OCI-LY1 (cell line): ENCODE measurements at regions not wholly inside any gene's neighbourhood (a gene's known extent, or its start where the extent isn't known, plus 50 kb on each side); places are given as distances from the start of the nearest gene placed in this dataset.

Source experiments
- H2AFZ ChIP-seq: fragments of 200-600 bp; sonication (generic), shearing (Covaris generic); 2 replicates; pipeline ENCODE4 v1.6.0; 2014; ENCODE audit warnings: antibody characterized with exemption, mild to moderate bottlenecking, low read length
- H3F3A ChIP-seq: fragments of 200-600 bp; sonication (generic), shearing (Covaris generic); 2 replicates; pipeline ENCODE4 v1.6.0; 2014; ENCODE audit warnings: mild to moderate bottlenecking, antibody characterized with exemption, low read length, moderate library complexity; ENCODE audit not compliant: insufficient read depth
- H3K27ac ChIP-seq: fragments of 200-600 bp; sonication (generic); 2 replicates; pipeline ENCODE4 v1.5.1; 2014; ENCODE audit warnings: low read length, mixed run types, mild to moderate bottlenecking, low read depth; ENCODE audit not compliant: poor library complexity, severe bottlenecking
- H3K27me3 ChIP-seq: fragments of 200-600 bp; sonication (generic); 2 replicates; pipeline ENCODE4 v1.6.0; 2014; ENCODE audit warnings: antibody characterized with exemption, mild to moderate bottlenecking, low read length, moderate library complexity; ENCODE audit not compliant: insufficient read depth
- H3K36me3 ChIP-seq: fragments of 200-600 bp; sonication (generic); 2 replicates; pipeline ENCODE4 v1.6.1; 2014; ENCODE audit warnings: mild to moderate bottlenecking, antibody characterized with exemption, low read length, moderate library complexity, mixed read lengths; ENCODE audit not compliant: insufficient read depth
- H3K4me1 ChIP-seq: fragments of 200-600 bp; sonication (generic); 2 replicates; pipeline ENCODE4 v1.5.1; 2014; ENCODE audit warnings: mild to moderate bottlenecking, low read length, moderate library complexity; ENCODE audit not compliant: insufficient read depth, severe bottlenecking
- H3K4me2 ChIP-seq: fragments of 200-600 bp; sonication (generic), shearing (Covaris generic); 2 replicates; pipeline ENCODE4 v1.6.1; 2014; ENCODE audit warnings: low read length
- H3K4me3 ChIP-seq: fragments of 200-600 bp; sonication (generic); 2 replicates; pipeline ENCODE4 v1.5.1; 2014; ENCODE audit warnings: low read length, low read depth, mild to moderate bottlenecking, mixed read lengths; ENCODE audit not compliant: poor library complexity, severe bottlenecking
- H3K79me2 ChIP-seq: fragments of 200-600 bp; shearing (Covaris generic); 2 replicates; pipeline ENCODE4 v1.6.1; 2016; ENCODE audit warnings: mixed run types, low read length, mixed read lengths; ENCODE audit not compliant: insufficient read depth
- H3K9ac ChIP-seq: fragments of 200-600 bp; sonication (generic), shearing (Covaris generic); 2 replicates; pipeline ENCODE4 v1.6.1; 2014; ENCODE audit warnings: mild to moderate bottlenecking, low read length, mixed read lengths
- H3K9me2 ChIP-seq: fragments of 200-600 bp; sonication (generic), shearing (Covaris generic); 2 replicates; pipeline ENCODE4 v1.6.1; 2014; ENCODE audit warnings: low read depth, mild to moderate bottlenecking, low read length, mixed read lengths
- H3K9me3 ChIP-seq: fragments of 200-600 bp; shearing (Covaris generic); 2 replicates; pipeline ENCODE4 v1.6.1; 2014; ENCODE audit warnings: low read length, mixed read lengths
- H4K20me1 ChIP-seq: fragments of 200-600 bp; sonication (generic), shearing (Covaris generic); 2 replicates; pipeline ENCODE4 v1.6.0; 2016; ENCODE audit warnings: mild to moderate bottlenecking, low read length; ENCODE audit not compliant: insufficient read depth
- EZH2 ChIP-seq: fragments of 200-600 bp; sonication (generic), shearing (Covaris generic); IDR thresholded peaks from 2 replicates; pipeline ENCODE4 v1.8.0; 2017; ENCODE audit warnings: borderline replicate concordance, mixed run types, mild to moderate bottlenecking, antibody characterized with exemption, low read length, moderate library complexity, mixed read lengths
- TF ChIP-seq, protein P1 (sequence below): fragments of 200-600 bp; sonication (generic), shearing (Covaris generic); IDR thresholded peaks from 2 replicates; pipeline ENCODE4 v1.5.1; 2017; ENCODE audit warnings: mild to moderate bottlenecking, antibody characterized with exemption, low read length, moderate library complexity, mixed read lengths

DNA sequence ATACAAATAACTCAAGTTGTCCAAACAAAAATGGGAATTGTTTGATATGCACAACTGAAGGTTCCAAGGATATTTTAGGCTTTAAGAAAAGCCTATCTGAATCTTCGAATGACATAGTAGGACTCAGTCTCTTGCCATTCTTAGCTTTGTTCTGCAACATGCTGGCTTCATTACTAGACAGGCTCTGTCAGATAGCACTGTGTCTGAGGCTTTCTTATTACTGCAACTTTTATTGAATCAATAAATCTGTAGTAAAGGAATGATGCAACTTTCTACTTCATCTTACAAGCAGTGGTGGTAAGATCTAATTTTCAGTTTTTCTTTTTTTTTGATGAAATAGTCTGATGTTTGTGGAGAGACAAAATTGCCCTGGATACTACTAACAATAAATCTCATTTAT, 319.3 kb upstream of the CCDC179 start:
- Histone ChIP-seq H3K4me3 (no peak overlapping the region), H3F3A (no peaks in the 10 kb centered on the region), H3K4me1 (no peaks in the 10 kb centered on the region)

DNA sequence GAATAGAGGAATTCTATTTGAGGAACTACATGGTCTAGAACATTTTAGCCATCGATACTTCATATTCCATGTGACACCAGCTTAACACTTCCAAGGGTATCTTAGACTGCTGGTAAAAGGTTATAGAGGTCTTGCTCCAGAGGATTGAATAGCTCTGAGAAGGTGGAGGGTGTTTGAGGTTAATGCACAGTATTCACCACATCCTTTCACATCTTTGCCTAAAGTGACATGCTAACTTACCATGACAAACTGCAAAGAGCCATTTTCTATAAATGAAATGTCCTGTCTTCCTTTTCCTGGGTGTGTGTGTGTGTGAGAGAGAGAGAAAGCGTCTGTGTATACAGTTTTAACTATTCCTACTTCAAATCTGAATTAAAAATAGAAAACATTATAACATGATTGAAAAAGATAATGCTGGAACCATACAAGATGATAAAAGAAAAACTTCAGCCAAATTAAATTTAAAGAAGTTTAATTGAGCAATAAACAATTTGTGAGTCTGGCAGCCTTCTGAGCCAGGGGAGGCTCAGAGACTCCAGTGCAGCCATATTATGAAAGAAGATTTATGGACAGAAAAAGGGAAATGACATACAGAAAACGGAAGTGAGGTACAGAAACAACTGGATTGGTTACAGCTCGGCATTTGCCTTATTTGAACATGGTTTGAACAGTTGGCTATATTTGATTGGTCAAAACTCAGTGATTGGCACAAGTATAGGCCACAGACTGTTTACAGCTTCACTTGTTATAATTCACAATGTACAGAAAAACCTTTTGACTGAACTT, 320.9 kb upstream of the CCDC179 start:
- no peaks in the 10 kb centered on the region for H3K36me3 ChIP-seq
- no peaks in the 10 kb centered on the region for H3F3A ChIP-seq
- no peak overlapping the region for H3K4me2 ChIP-seq
- no peak overlapping the region for H3K27ac ChIP-seq
- no peaks in the 10 kb centered on the region for H4K20me1 ChIP-seq
- no peaks in the 10 kb centered on the region for H3K9me3 ChIP-seq
- no peaks in the 10 kb centered on the region for H3K4me1 ChIP-seq
- H3K79me2 ChIP-seq, result no peaks in the 10 kb centered on the region
- no peak overlapping the region for H3K4me3 ChIP-seq
- no peak overlapping the region for H2AFZ ChIP-seq
- no peak overlapping the region for H3K9ac ChIP-seq
- H3K9me2 ChIP-seq, result no peaks in the 10 kb centered on the region
- TF ChIP-seq, protein P1, sequence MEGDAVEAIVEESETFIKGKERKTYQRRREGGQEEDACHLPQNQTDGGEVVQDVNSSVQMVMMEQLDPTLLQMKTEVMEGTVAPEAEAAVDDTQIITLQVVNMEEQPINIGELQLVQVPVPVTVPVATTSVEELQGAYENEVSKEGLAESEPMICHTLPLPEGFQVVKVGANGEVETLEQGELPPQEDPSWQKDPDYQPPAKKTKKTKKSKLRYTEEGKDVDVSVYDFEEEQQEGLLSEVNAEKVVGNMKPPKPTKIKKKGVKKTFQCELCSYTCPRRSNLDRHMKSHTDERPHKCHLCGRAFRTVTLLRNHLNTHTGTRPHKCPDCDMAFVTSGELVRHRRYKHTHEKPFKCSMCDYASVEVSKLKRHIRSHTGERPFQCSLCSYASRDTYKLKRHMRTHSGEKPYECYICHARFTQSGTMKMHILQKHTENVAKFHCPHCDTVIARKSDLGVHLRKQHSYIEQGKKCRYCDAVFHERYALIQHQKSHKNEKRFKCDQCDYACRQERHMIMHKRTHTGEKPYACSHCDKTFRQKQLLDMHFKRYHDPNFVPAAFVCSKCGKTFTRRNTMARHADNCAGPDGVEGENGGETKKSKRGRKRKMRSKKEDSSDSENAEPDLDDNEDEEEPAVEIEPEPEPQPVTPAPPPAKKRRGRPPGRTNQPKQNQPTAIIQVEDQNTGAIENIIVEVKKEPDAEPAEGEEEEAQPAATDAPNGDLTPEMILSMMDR, result no peak
- no peak for TF ChIP-seq EZH2
- H3K27me3 ChIP-seq, result no peaks in the 10 kb centered on the region

More for the DNA sequence above, 319.3 kb upstream of the CCDC179 start:
- H3K27me3 ChIP-seq, result no peaks in the 10 kb centered on the region
- no peaks in the 10 kb centered on the region for H3K9me2 ChIP-seq
- H2AFZ ChIP-seq, result no peak overlapping the region
- no peaks in the 10 kb centered on the region for H3K36me3 ChIP-seq
- no peak overlapping the region for H3K27ac ChIP-seq
- TF ChIP-seq EZH2, result no peak
- H3K9me3 ChIP-seq, result no peaks in the 10 kb centered on the region
- no peaks in the 10 kb centered on the region for H4K20me1 ChIP-seq
- H3K9ac ChIP-seq, result no peak overlapping the region
- no peak overlapping the region for H3K4me2 ChIP-seq
- H3K79me2 ChIP-seq, result no peaks in the 10 kb centered on the region

DNA sequence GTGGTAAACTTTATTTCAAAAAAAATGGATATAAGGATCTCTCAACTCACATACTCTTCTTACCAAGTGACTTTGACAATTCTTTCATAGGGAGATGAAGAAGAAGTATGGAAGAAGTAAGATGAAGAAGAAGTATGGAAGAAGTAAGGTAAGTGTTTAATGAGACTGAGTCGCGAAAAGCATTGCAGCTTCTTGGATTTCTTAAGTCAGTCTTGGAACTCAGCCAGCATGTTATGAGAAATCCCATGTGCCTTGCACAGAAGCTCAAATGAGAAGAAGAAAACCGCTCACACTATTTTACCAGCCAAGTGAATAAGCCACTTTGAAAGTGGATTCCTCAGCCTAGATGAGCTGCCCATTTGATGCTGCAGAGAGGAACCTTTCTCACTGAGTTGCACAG, 332.0 kb upstream of the CCDC179 start:
- H3K9me3 ChIP-seq, result no peaks in the 10 kb centered on the region
- H3K79me2 ChIP-seq, result no peaks in the 10 kb centered on the region
- H3K9ac ChIP-seq, result no peak overlapping the region
- H3K36me3 ChIP-seq, result no peaks in the 10 kb centered on the region
- H3K27me3 ChIP-seq, result no peaks in the 10 kb centered on the region
- H3K27ac ChIP-seq, result no peak overlapping the region
- no peaks in the 10 kb centered on the region for H3K9me2 ChIP-seq
- TF ChIP-seq, protein P1, result no peak
- no peak overlapping the region for H3K4me3 ChIP-seq
- H2AFZ ChIP-seq, result no peak overlapping the region
- no peaks in the 10 kb centered on the region for H3K4me1 ChIP-seq
- H4K20me1 ChIP-seq, result no peaks in the 10 kb centered on the region
- H3K4me2 ChIP-seq, result no peak overlapping the region
- no peaks in the 10 kb centered on the region for H3F3A ChIP-seq
